Colonic mucosa (tissue), 4 donors: ENCODE measurements at regions not wholly inside any gene's neighbourhood (a gene's known extent, or its start where the extent isn't known, plus 50 kb on each side); places are given as distances from the start of the nearest gene placed in this dataset.

ENCODE experiments used
- DNase-seq: peaks from one replicate; pipeline ENCODE4 v3.0.0-alpha.2; 2020
- H3K27ac ChIP-seq: fragments of 200-600 bp; one replicate; pipeline ENCODE4 v1.8.0; 2021
- H3K27me3 ChIP-seq: fragments of 200-600 bp; one replicate; pipeline ENCODE4 v1.8.0; 2021
- H3K36me3 ChIP-seq: fragments of 200-600 bp; one replicate; pipeline ENCODE4 v1.8.0; 2021
- H3K4me1 ChIP-seq: fragments of 200-600 bp; one replicate; pipeline ENCODE4 v1.8.0; 2021; ENCODE audit warnings: mild to moderate bottlenecking
- H3K4me3 ChIP-seq: fragments of 200-600 bp; one replicate; pipeline ENCODE4 v1.8.0; 2021
- H3K9ac ChIP-seq, 2 donors: one replicate each; pipeline ENCODE4 v1.7.0; 2013; ENCODE audit warnings: control low read depth in 2 of 2, low read depth in 2 of 2, low read length in 2 of 2
- H3K9me3 ChIP-seq: fragments of 200-600 bp; one replicate; pipeline ENCODE4 v1.8.0; 2021
- intact Hi-C: fragments of 100-400 bp; cut with DNase I; formaldehyde crosslinking; loops from one replicate; pipeline ENCODE4 v1.14.1; 2022
- TF ChIP-seq, protein P1 (sequence below): fragments of 200-600 bp; IDR thresholded peaks from one replicate; pipeline ENCODE4 v1.8.0; 2022; ENCODE audit warnings: antibody characterized with exemption, mild to moderate bottlenecking
- donor health status: healthy.
- donor health status: DM: no; HTN: no; CAD: no.
- donor health status: DM: no; HTN: no; CAD: no.

DNA sequence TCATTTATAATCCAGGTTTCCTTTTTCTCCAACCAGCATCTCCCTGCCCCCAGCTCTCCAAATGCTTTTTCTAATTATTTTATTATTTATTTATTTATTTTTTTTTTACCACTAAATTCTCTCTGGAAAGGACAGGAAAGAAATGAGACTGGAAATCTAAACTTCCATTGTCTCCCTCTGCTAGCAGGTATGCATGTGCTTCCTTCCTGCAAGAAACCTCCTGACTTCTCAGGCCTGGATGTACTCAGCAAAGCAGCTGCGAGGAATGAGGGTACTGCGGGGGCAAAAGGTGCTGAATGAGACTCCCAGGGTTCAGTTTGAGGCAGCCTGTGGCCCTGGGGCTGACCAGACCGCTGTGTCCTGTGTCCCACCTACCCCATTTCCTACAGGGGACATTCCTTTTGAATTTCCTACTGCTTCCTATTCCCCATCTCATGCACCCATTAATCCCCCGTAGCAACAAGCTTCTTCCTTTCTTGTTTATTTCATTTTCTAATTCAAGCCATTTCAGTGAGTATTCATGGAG is 324.6 kb upstream of the IGFBP3 start:
- TF ChIP-seq, protein P1, sequence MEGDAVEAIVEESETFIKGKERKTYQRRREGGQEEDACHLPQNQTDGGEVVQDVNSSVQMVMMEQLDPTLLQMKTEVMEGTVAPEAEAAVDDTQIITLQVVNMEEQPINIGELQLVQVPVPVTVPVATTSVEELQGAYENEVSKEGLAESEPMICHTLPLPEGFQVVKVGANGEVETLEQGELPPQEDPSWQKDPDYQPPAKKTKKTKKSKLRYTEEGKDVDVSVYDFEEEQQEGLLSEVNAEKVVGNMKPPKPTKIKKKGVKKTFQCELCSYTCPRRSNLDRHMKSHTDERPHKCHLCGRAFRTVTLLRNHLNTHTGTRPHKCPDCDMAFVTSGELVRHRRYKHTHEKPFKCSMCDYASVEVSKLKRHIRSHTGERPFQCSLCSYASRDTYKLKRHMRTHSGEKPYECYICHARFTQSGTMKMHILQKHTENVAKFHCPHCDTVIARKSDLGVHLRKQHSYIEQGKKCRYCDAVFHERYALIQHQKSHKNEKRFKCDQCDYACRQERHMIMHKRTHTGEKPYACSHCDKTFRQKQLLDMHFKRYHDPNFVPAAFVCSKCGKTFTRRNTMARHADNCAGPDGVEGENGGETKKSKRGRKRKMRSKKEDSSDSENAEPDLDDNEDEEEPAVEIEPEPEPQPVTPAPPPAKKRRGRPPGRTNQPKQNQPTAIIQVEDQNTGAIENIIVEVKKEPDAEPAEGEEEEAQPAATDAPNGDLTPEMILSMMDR: no peak
- DNase-seq: no peak

DNA sequence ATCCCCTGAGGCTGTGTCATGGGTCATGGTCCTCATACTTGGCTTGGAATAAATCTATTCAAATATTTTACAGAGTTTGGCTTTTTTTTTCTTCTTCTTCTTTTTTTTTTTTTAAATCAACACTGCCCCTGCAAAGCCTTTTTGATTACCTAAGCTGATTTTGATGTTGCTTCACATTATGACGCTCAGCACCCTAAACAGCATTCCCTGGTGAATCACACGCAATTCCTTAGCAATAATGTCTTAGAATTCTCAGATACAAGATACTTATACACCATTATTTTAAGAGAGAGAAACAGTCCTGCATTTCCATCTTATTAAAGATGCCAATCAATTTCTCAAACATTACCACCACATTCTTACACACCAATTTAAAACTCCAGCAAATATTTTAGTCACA is 323.7 kb upstream of the IGFBP3 start:
- Histone ChIP-seq H3K9ac (no peak overlapping the region), H3K36me3 (no peaks in the 10 kb centered on the region), H3K4me1 (no peaks in the 10 kb centered on the region), H3K4me3 (no peak overlapping the region), H3K27me3 (no peaks in the 10 kb centered on the region), H3K27ac (no peak overlapping the region), H3K9me3 (no peaks in the 10 kb centered on the region)
- TF ChIP-seq, protein P1: no peak
- DNase-seq: no peak
- intact Hi-C loops: no loop called here

More for the DNA sequence above, 324.6 kb upstream of the IGFBP3 start:
- Histone ChIP-seq H3K27me3 (no peaks in the 10 kb centered on the region), H3K36me3 (no peaks in the 10 kb centered on the region), H3K9me3 (no peaks in the 10 kb centered on the region), H3K4me1 (no peaks in the 10 kb centered on the region), H3K9ac (no peak overlapping the region), H3K27ac (no peak overlapping the region), H3K4me3 (no peak overlapping the region)
- intact Hi-C loops: no loop called here

DNA sequence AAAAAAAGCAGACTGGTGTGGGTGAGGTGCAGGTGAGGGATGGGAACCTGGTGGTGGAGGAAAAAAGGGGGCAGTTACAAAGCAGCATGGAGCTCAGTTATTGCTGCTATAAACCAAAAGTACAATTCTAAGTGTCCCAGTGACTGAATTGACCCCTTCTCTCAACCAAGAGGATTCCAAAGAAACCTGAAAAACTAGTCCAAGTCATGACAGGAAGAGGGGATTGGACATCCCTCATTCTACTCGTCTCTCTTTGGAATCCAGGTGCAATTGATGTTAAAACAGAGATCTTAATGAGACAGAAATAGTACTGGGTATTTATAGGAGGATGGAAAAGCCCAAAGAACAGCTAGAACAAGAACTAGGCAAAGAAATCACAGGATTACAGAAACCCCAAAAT is 322.3 kb upstream of the IGFBP3 start:
- Histone ChIP-seq H3K27me3 (no peaks in the 10 kb centered on the region), H3K4me3 (no peak overlapping the region), H3K4me1 (no peaks in the 10 kb centered on the region), H3K36me3 (no peaks in the 10 kb centered on the region), H3K9me3 (no peaks in the 10 kb centered on the region), H3K27ac (no peak overlapping the region), H3K9ac (no peak overlapping the region)
- intact Hi-C loops: no loop called here
- no peak for DNase-seq
- TF ChIP-seq, protein P1: no peak

DNA sequence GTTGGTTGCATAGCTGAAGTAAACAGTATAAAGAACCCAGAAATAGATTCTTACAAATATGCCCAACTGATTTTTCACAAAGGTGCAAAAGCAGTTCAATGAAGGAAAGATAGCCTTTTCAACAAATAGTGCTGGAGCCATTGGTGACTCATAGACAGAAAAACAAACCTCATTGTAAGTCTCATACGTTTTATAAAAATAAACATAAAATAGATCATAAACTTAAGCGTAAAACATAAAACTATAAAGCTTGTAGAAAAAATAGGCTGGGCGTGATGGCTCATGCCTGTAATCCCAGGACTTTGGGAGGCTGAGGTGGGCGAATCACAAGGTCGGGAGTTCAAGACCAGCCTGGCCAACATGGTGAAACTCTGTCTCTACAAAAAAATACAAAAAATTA is 318.8 kb upstream of the IGFBP3 start:
- no peak overlapping the region for H3K9ac ChIP-seq
- H3K27ac ChIP-seq: no peak overlapping the region
- no peak overlapping the region for H3K4me3 ChIP-seq
- no peaks in the 10 kb centered on the region for H3K9me3 ChIP-seq
- no peaks in the 10 kb centered on the region for H3K36me3 ChIP-seq
- TF ChIP-seq, protein P1: no peak
- no peaks in the 10 kb centered on the region for H3K4me1 ChIP-seq
- DNase-seq: no peak
- intact Hi-C loops: no loop called here
- no peaks in the 10 kb centered on the region for H3K27me3 ChIP-seq

DNA sequence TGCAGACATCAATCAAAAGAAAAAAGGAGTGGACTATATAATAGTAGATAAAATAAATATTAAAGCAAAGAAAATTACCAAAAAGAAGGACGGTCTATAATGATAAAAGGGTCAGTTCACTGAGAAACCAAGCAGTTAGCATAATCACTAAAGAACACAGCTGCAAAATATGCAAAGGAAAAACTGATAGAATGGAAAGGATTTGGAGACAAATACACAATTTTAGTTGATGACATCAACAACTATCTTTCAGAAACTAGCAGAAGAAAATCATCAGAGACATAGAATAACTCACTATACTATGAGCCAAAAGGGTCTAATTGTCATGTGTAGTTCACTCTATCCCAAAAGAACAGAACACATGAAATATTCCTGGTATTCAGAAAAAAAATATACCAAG is 316.4 kb upstream of the IGFBP3 start:
- H3K27me3 ChIP-seq: no peaks in the 10 kb centered on the region
- no peaks in the 10 kb centered on the region for H3K36me3 ChIP-seq
- H3K4me1 ChIP-seq: no peaks in the 10 kb centered on the region
- no peak overlapping the region for H3K4me3 ChIP-seq
- intact Hi-C loops: no loop called here
- H3K27ac ChIP-seq: no peak overlapping the region
- no peak for DNase-seq
- TF ChIP-seq, protein P1: no peak
- no peaks in the 10 kb centered on the region for H3K9me3 ChIP-seq
- no peak overlapping the region for H3K9ac ChIP-seq
